Ectodermal cell (in vitro differentiated cells): ENCODE measurements at regions not wholly inside any gene's neighbourhood (a gene's known extent, or its start where the extent isn't known, plus 50 kb on each side); places are given as distances from the start of the nearest gene placed in this dataset.
"Not testable (repeated sequence)": the region's sequence is repeated elsewhere in the genome, so short reads cannot be mapped to it uniquely, and the experiment has no call there.

Experiments used
- H3K27ac ChIP-seq: 2 replicates; pipeline ENCODE4 v1.7.0; 2013; ENCODE audit warnings: mild to moderate bottlenecking, low read depth, low read length; ENCODE audit not compliant: insufficient read depth, poor library complexity, severe bottlenecking
- H3K27me3 ChIP-seq: 2 replicates; pipeline ENCODE4 v1.7.0; 2013; ENCODE audit warnings: mild to moderate bottlenecking, low read length; ENCODE audit not compliant: insufficient read depth, control insufficient read depth, poor library complexity, severe bottlenecking
- H3K36me3 ChIP-seq: one replicate; pipeline ENCODE4 v1.7.0; 2013; ENCODE audit warnings: low read length; ENCODE audit not compliant: control insufficient read depth, insufficient read depth
- H3K4me1 ChIP-seq: one replicate; pipeline ENCODE4 v1.7.0; 2013; ENCODE audit warnings: low read length; ENCODE audit not compliant: control insufficient read depth, insufficient read depth
- H3K4me3 ChIP-seq: 2 replicates; pipeline ENCODE4 v1.7.0; 2013; ENCODE audit warnings: low read depth, low read length, control low read depth; ENCODE audit not compliant: insufficient read depth
- H3K9me3 ChIP-seq: 2 replicates; pipeline ENCODE4 v1.7.0; 2013; ENCODE audit warnings: mild to moderate bottlenecking, low read length, moderate library complexity; ENCODE audit not compliant: control insufficient read depth
- WGBS, 2 experiments: methylation state at CpG; one replicate each; pipeline ENCODE4 v1.1.7; 2013; ENCODE audit warnings: missing lambda C conversion rate in 2 of 2; 5-methylcytosine and 5-hydroxymethylcytosine counted together

DNA sequence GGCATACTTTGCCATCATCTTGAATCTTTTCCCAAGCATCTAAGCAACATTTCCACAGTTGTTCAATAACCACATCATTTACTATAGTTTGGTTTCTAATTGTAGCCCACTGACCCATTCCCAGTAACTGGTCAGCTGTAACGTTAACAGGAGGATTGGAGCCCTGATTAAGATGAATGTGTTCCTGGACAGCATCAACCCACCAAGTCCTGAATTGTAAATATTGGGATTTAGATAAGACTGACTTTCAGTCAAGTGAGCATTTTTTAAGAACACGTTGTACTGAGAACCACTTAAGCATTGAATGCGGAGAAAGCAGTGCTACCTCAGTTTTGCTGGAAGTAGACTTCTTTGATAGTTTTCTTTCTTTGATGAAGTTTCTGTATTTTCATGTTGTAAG is 53.3 kb upstream of the ARL4D start:
- not testable (repeated sequence) for H3K27me3 ChIP-seq, H3K27ac ChIP-seq, H3K4me1 ChIP-seq, H3K4me3 ChIP-seq, H3K36me3 ChIP-seq, H3K9me3 ChIP-seq
- 96 to 100% methylated on average over 2 to 3 of the region's 3 CpGs for WGBS, 2 experiments

DNA sequence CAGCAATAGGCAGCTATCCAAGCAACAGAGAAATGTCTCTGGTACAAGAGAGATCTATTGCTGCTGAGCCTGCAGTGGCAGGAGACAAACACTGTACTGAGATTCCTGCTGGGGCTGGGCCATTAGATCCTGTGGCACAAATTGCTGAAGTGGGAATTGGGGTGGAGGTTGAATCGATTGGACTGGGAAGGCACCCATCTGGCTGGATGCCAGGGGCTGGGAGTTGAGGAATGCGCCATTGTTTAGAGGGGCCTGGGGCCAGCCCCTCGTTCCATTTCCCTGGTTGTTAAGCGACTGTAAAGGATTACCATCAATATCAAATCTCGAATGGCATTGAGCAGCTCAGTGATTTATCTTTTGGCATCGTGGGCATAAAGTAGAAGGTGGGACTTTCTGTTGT is 54.1 kb upstream of the ARL4D start:
- Histone ChIP-seq H3K27me3 (no peaks in the 10 kb centered on the region), H3K36me3 (peaks cover 4% of the 10 kb centered on the region), H3K27ac (no peak overlapping the region), H3K4me1 (no peaks in the 10 kb centered on the region), H3K4me3 (no peak overlapping the region), H3K9me3 (peaks cover 6% of the 10 kb centered on the region)
- 91 to 96% methylated on average over 6 of the region's 6 CpGs for WGBS, 2 experiments

DNA sequence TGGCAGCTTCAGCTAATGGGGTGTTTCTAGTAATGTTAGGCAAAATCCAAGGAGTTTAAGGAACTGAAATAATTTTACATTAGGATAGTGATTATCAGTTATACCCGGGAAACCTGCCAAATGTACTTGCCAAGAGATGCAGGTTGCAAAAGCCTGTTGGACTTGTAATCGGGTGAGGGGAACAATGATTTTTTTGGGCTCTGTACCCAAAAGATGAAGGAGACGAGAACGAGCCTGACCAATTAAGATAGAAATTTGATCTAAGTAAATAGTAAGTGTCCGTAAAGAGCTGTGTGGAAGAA is 56.3 kb upstream of the ARL4D start:
- H3K27ac ChIP-seq, result no peak overlapping the region
- WGBS, 2 experiments, result 93 to 95% methylated on average over 5 of the region's 5 CpGs
- no peaks in the 10 kb centered on the region for H3K36me3 ChIP-seq
- no peaks in the 10 kb centered on the region for H3K27me3 ChIP-seq
- H3K4me3 ChIP-seq, result no peak overlapping the region
- peaks cover 7% of the 10 kb centered on the region for H3K4me1 ChIP-seq
- no peaks in the 10 kb centered on the region for H3K9me3 ChIP-seq

DNA sequence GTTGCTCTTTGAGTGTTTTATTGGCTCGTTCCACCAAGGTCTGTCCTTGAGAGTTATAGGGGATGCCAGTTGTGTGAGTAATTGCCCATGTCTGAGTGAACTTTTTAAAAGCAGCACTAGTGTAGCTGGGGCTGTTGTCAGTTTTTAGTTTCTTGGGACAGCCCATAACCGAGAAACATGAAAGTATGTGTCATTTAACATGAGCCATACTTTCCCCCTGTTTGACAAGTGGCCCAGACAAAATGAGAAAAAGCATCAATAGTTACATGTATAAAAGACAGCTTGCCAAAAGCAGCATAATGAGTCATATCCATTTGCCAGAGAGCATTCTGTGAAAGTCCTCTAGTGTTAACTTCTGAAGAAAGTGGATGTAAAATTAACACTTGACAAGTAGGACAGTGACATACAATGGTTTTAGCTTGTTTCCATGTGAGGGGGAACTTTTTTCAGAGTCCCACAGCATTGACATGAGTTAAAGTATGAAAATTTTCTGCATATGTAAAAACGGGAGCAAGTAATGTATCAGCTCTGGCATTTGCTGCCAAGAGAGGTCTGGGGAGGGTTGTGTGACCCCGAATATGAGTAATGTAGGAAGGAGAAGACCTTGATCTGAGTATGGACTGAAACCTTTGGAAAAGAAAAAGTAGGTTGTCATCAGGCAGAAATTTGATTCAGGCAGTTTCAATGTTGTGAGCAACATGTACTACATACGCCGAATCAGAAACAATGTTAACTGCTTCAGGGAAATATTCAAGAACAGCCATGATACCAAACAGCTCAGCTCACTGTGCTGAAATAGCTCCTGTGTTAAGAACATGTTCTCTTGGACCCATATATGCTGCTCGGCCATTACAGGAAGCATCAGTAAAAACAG is 56.8 kb upstream of the ARL4D start:
- Histone ChIP-seq H3K4me1 (peaks cover 9% of the 10 kb centered on the region), H3K9me3 (no peaks in the 10 kb centered on the region), H3K27me3 (no peaks in the 10 kb centered on the region), H3K27ac (no peak overlapping the region), H3K36me3 (no peaks in the 10 kb centered on the region), H3K4me3 (no peak overlapping the region)
- 85 to 88% methylated on average over 7 of the region's 7 CpGs for WGBS, 2 experiments

DNA sequence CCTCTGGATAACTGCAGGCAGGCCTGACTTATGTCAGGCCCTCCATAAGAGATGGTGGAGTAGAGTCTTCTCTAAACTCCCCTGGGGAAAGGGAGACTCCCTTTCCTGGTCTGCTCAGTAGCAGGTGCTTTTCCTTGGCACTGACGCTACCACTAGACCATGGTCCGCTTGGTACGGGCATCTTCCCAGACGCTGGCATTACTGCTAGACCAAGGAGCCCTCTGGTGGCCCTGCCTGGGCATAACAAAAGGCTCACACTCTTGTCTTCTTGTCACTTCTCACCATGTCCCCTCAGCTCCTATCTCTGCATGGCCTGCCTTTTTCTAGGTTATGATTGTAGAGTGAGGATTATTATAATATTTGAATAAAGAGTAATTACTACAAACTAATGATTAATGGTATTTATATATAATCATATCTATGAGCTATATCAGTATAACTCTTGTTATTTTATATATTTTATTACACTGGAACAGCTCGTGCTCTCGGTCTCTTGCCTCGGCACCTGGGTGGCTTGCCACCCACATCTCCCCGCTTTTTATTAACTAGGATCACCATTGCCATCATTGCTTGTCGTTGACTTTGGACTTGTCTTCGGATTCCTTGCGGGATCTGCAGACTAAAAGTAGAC is 59.8 kb upstream of the ARL4D start:
- H3K4me1 ChIP-seq, result peaks cover 9% of the 10 kb centered on the region
- H3K27ac ChIP-seq, result no peak overlapping the region
- 79 to 83% methylated on average over 11 of the region's 11 CpGs for WGBS, 2 experiments
- no peaks in the 10 kb centered on the region for H3K27me3 ChIP-seq
- H3K9me3 ChIP-seq, result no peaks in the 10 kb centered on the region
- H3K36me3 ChIP-seq, result no peaks in the 10 kb centered on the region
- H3K4me3 ChIP-seq, result no peak overlapping the region

DNA sequence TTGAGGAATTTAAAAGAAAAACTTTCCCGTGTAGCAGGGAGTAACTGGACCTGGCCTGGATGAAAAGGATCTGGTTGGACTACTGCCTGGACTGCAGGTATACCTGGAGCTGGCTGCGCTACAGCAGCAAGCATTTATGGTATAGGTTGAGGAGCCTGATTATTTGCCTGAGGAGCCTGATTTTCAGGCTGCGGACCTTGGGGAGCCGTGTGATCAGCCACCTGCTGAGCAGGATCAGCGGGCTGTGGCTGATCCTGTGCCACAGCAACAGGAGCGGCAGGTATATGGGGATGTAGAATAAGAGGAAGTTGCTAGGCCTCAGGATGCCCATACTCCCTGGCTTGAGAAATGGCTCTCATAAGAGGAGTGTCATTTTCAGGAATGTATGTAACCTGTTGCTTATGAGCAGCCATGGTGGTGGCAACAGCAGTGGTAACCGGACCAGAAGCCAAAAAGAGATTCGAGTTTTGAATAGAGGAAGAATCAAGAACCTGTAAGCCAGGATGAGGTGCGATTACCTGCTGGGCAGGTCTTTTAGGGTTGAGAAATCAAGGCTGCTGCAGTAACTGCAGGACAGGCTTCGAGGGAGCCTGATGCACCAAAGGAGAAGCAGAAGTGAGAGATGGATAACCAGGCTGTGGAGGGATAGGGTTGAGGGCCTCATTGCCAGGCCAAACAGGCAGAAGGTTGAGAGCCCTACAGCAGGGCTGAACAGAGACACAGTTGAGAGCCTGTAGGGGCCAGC is 60.9 kb upstream of the ARL4D start:
- Histone ChIP-seq H3K9me3 (no peaks in the 10 kb centered on the region), H3K4me3 (no peak overlapping the region), H3K36me3 (no peaks in the 10 kb centered on the region), H3K4me1 (peaks cover 9% of the 10 kb centered on the region), H3K27ac (peak overlapping the region; percentile 45), H3K27me3 (no peaks in the 10 kb centered on the region)
- 77 to 81% methylated on average over 10 of the region's 10 CpGs for WGBS, 2 experiments

DNA sequence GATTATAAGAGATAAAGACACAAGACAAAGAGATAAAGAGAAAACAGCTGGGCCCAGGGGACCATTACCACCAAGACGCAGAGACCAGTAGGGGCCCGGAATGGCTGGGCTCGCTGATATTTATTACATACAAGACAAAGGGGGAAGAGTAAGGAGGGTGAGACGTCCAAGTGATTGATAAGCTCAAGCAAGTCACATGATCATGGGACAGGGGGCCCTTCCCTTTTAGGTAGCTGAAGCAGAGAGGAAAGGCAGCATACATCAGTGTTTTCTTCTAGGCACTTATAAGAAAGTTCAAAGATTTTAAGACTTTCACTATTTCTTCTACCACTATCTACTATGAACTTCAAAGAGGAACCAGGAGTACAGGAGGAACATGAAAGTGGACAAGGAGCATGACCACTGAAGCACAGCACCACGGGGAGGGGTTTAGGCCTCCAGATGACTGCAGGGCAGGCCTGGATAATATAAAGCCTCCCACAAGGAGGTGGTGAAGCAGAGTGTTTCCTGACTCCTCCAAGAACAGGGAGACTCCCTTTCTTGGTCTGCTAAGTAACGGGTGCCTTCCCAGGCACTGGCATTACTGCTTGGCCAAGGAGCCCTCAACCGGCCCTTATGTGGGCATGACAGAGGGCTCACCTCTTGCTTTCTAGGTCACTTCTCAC is 63.9 kb upstream of the ARL4D start:
- Histone ChIP-seq H3K4me3 (no peak overlapping the region), H3K4me1 (peaks cover 15% of the 10 kb centered on the region), H3K27ac (no peak overlapping the region), H3K27me3 (no peaks in the 10 kb centered on the region), H3K36me3 (no peaks in the 10 kb centered on the region), H3K9me3 (no peaks in the 10 kb centered on the region)
- WGBS, 2 experiments, result 80 to 85% methylated on average over 7 of the region's 7 CpGs

DNA sequence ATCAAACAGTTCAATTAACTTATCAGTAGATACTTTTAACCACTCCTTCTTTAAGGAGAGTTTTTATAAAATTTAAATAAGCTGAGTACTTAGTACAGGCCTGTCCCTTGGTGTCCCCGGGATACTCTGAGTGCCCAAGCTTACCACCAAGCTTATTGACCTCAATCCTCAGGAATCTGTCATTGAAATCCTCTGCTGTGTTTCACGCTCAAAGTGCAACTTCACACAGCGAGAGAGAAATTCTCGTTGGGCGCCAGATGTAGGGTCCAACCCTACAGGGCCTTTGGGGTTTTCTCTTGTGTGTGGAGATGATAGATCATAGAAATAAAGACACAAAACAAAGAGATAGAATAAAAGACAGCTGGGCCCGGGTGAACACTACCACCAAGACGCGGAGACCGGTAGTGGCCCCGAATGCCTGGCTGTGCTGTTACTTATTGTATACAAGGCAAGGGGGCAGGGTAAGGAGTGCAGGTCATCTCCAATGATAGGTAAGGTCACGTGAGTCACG is 65.3 kb upstream of the ARL4D start:
- peaks cover 15% of the 10 kb centered on the region for H3K4me1 ChIP-seq
- H3K4me3 ChIP-seq, result no peak overlapping the region
- H3K27me3 ChIP-seq, result no peaks in the 10 kb centered on the region
- 90 to 91% methylated on average over 12 of the region's 12 CpGs for WGBS, 2 experiments
- H3K36me3 ChIP-seq, result no peaks in the 10 kb centered on the region
- no peaks in the 10 kb centered on the region for H3K9me3 ChIP-seq
- no peak overlapping the region for H3K27ac ChIP-seq

DNA sequence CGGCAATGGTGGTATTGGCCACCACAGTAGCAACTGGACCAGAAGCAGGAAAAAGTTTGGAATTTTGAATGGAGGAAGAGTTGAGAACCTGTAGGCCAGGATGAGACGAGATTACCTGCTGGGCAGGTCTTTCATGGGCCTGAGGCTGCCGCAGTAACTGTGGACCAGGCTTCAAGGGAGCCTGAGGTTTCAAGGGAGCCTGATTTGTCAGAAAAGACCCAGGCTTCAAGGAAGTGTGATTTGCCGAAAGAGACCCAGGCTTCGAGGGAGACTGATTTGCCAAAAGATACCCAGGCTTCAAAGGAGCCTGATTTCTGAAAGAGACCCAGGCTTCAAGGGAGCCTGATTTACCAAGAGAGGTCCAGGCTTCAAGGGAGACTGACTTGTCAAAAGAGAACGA is 66.6 kb upstream of the ARL4D start:
- no peaks in the 10 kb centered on the region for H3K27me3 ChIP-seq
- H3K4me3 ChIP-seq, result no peak overlapping the region
- no peak overlapping the region for H3K27ac ChIP-seq
- peaks cover 6% of the 10 kb centered on the region for H3K4me1 ChIP-seq
- no peaks in the 10 kb centered on the region for H3K9me3 ChIP-seq
- WGBS, 2 experiments, result 76 to 82% methylated on average over 6 of the region's 6 CpGs
- no peaks in the 10 kb centered on the region for H3K36me3 ChIP-seq
